ENCODE measurements at regions not wholly inside any gene's neighbourhood (a gene's known extent, or its start where the extent isn't known, plus 50 kb on each side); places are given as distances from the start of the nearest gene placed in this dataset.

GRCh38 chr7:56287429-56288138 lies 171.4 kb upstream of the NUPR2 start:
- TF ChIP-seq, protein P1, sequence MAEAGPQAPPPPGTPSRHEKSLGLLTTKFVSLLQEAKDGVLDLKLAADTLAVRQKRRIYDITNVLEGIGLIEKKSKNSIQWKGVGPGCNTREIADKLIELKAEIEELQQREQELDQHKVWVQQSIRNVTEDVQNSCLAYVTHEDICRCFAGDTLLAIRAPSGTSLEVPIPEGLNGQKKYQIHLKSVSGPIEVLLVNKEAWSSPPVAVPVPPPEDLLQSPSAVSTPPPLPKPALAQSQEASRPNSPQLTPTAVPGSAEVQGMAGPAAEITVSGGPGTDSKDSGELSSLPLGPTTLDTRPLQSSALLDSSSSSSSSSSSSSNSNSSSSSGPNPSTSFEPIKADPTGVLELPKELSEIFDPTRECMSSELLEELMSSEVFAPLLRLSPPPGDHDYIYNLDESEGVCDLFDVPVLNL (CRISPR knock-in tag; IDR thresholded peaks at IDR 0.05; ENCODE audit: borderline replicate concordance, low read depth), result no peak
- no peak for TF ChIP-seq ZNF396 (CRISPR knock-in tag; IDR thresholded peaks at IDR 0.05; ENCODE audit: borderline replicate concordance)
- TF ChIP-seq ZNF138 (CRISPR knock-in tag; conservative IDR thresholded peaks at IDR 0.05), result no peak
- TF ChIP-seq ZSCAN18 (CRISPR knock-in tag; IDR thresholded peaks at IDR 0.05), result no peak
- ChIA-PET POLR2A (no interaction called here), CTCF (no interaction called here)
- peaks cover 18% of the 10 kb centered on the region for H3K27me3 Mint-ChIP-seq (ENCODE audit: low read depth)
- ATAC-seq, result no peak
- no peak overlapping the region for H3K4me3 Mint-ChIP-seq
- H3K27ac Mint-ChIP-seq, result no peak overlapping the region
- H3K4me1 Mint-ChIP-seq, result no peaks in the 10 kb centered on the region
- peaks cover 69% of the 10 kb centered on the region for H3K9me3 Mint-ChIP-seq
- peaks cover 65% of the 10 kb centered on the region for H3K36me3 Mint-ChIP-seq
- no peak for DNase-seq (ENCODE audit: low spot score)

DNA sequence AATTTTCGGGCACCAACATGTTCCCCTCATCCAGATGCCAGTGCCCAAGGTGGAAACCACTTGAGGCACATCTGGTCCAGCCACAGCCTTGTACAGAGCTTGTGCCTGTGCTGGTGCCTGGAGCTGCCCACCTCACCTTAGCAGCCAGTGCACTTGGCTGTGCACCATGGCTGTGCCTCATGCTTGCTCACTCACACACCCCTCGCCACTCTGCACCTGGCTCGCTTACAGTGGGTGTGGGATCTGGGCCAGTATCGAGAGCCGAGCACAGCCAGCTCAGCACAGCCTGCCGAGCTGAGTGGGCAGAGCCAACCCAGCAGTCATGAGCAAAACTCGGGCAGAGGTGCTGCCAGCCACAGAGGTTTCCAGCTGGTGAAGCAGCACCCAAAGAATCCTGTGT lies 139.9 kb upstream of the NUPR2 start:
- ATAC-seq (no peak), DNase-seq (ENCODE audit: low spot score) (no peak)
- H3K4me3 Mint-ChIP-seq, result no peak overlapping the region
- H3K27ac Mint-ChIP-seq, result no peak overlapping the region
- H3K4me1 Mint-ChIP-seq, result no peaks in the 10 kb centered on the region
- ChIA-PET POLR2A (no interaction called here), CTCF (no interaction called here)
- no peak for TF ChIP-seq GABPB1 (CRISPR knock-in tag; IDR thresholded peaks at IDR 0.05)
- TF ChIP-seq, protein P2, sequence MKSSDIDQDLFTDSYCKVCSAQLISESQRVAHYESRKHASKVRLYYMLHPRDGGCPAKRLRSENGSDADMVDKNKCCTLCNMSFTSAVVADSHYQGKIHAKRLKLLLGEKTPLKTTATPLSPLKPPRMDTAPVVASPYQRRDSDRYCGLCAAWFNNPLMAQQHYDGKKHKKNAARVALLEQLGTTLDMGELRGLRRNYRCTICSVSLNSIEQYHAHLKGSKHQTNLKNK (CRISPR knock-in tag; IDR thresholded peaks at IDR 0.05), result no peak
- no peak for TF ChIP-seq SMAD4 (CRISPR knock-in tag; IDR thresholded peaks at IDR 0.05)
- TF ChIP-seq TCF7 (CRISPR knock-in tag; IDR thresholded peaks at IDR 0.05; ENCODE audit: low read depth), result no peak
- no peak for TF ChIP-seq ZNF396 (CRISPR knock-in tag; IDR thresholded peaks at IDR 0.05; ENCODE audit: borderline replicate concordance)
- TF ChIP-seq, protein P3, sequence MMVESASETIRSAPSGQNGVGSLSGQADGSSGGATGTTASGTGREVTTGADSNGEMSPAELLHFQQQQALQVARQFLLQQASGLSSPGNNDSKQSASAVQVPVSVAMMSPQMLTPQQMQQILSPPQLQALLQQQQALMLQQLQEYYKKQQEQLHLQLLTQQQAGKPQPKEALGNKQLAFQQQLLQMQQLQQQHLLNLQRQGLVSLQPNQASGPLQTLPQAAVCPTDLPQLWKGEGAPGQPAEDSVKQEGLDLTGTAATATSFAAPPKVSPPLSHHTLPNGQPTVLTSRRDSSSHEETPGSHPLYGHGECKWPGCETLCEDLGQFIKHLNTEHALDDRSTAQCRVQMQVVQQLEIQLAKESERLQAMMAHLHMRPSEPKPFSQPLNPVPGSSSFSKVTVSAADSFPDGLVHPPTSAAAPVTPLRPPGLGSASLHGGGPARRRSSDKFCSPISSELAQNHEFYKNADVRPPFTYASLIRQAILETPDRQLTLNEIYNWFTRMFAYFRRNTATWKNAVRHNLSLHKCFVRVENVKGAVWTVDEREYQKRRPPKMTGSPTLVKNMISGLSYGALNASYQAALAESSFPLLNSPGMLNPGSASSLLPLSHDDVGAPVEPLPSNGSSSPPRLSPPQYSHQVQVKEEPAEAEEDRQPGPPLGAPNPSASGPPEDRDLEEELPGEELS (CRISPR knock-in tag; IDR thresholded peaks at IDR 0.05), result no peak
- no peak for TF ChIP-seq ZNF138 (CRISPR knock-in tag; conservative IDR thresholded peaks at IDR 0.05)
- no peak for TF ChIP-seq NR1H2 (CRISPR knock-in tag; IDR thresholded peaks at IDR 0.05)
- peaks cover 71% of the 10 kb centered on the region for H3K36me3 Mint-ChIP-seq
- peaks cover 82% of the 10 kb centered on the region for H3K9me3 Mint-ChIP-seq
- peaks cover 10% of the 10 kb centered on the region for H3K27me3 Mint-ChIP-seq (ENCODE audit: low read depth)

DNA sequence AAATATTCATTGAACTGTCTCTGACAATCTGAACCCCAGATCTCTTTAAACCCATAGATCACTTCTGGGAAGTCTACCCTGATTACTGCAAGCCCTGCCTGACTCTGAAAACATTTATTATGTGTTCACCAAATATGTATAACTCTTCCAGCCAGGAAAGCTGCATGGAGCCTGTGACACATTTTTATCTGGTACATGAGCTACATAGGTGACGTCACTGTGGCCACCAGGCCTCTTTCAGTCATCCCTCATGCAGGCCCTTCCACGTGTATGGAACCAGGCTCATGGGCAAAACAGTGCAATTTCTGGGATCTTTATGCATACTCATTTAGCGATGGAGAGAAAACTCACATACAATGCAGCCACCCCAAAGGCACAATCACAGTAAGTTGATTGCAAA lies 133.9 kb upstream of the NUPR2 start:
- Mint-ChIP-seq H3K9me3 (peaks cover 82% of the 10 kb centered on the region), H3K36me3 (peaks cover 74% of the 10 kb centered on the region), H3K27me3 (ENCODE audit: low read depth) (peaks cover 21% of the 10 kb centered on the region), H3K27ac (no peak overlapping the region), H3K4me1 (no peaks in the 10 kb centered on the region), H3K4me3 (no peak overlapping the region)
- ATAC-seq (no peak), DNase-seq (ENCODE audit: low spot score) (no peak)
- ChIA-PET POLR2A (no interaction called here), CTCF (no interaction called here)
- TF ChIP-seq TEAD1 (CRISPR knock-in tag; IDR thresholded peaks at IDR 0.05) (no peak), ATF1 (CRISPR knock-in tag; IDR thresholded peaks at IDR 0.05) (no peak), TCF7 (CRISPR knock-in tag; IDR thresholded peaks at IDR 0.05; ENCODE audit: low read depth) (no peak), NR1H2 (CRISPR knock-in tag; IDR thresholded peaks at IDR 0.05) (no peak), CREM (CRISPR knock-in tag; IDR thresholded peaks at IDR 0.05) (no peak), PRRX2 (CRISPR knock-in tag; IDR thresholded peaks at IDR 0.05) (no peak), NFATC4 (CRISPR knock-in tag; IDR thresholded peaks at IDR 0.05) (no peak), ZBTB43 (CRISPR knock-in tag; IDR thresholded peaks at IDR 0.05) (no peak), ZNF232 (CRISPR knock-in tag; IDR thresholded peaks at IDR 0.05) (no peak)
- TF ChIP-seq, protein P2 (CRISPR knock-in tag; IDR thresholded peaks at IDR 0.05), result no peak
- TF ChIP-seq, protein P4, sequence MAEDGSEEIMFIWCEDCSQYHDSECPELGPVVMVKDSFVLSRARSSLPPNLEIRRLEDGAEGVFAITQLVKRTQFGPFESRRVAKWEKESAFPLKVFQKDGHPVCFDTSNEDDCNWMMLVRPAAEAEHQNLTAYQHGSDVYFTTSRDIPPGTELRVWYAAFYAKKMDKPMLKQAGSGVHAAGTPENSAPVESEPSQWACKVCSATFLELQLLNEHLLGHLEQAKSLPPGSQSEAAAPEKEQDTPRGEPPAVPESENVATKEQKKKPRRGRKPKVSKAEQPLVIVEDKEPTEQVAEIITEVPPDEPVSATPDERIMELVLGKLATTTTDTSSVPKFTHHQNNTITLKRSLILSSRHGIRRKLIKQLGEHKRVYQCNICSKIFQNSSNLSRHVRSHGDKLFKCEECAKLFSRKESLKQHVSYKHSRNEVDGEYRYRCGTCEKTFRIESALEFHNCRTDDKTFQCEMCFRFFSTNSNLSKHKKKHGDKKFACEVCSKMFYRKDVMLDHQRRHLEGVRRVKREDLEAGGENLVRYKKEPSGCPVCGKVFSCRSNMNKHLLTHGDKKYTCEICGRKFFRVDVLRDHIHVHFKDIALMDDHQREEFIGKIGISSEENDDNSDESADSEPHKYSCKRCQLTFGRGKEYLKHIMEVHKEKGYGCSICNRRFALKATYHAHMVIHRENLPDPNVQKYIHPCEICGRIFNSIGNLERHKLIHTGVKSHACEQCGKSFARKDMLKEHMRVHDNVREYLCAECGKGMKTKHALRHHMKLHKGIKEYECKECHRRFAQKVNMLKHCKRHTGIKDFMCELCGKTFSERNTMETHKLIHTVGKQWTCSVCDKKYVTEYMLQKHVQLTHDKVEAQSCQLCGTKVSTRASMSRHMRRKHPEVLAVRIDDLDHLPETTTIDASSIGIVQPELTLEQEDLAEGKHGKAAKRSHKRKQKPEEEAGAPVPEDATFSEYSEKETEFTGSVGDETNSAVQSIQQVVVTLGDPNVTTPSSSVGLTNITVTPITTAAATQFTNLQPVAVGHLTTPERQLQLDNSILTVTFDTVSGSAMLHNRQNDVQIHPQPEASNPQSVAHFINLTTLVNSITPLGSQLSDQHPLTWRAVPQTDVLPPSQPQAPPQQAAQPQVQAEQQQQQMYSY (CRISPR knock-in tag; IDR thresholded peaks at IDR 0.05), result no peak

Measured in WTC11 (cell line).